Fibroblast of lung (primary cell): ENCODE measurements at regions not wholly inside any gene's neighbourhood (a gene's known extent, or its start where the extent isn't known, plus 50 kb on each side); places are given as distances from the start of the nearest gene placed in this dataset.

Experiments
- DNase-seq, 2 donors: peaks; one replicate each; pipeline versions ENCODE4 v3.0.0 to v3.0.0-alpha.2; 2010; ENCODE audit warnings: low read depth in 2 of 2
- H2AFZ ChIP-seq: 2 replicates; pipeline ENCODE4 v1.5.1; 2012; ENCODE audit warnings: low read length, control low read depth, inconsistent platforms
- H3K27ac ChIP-seq: 2 replicates; pipeline ENCODE4 v1.5.1; 2011; ENCODE audit warnings: low read length, control low read depth; ENCODE audit not compliant: insufficient read depth
- H3K27me3 ChIP-seq: 2 replicates; pipeline ENCODE4 v1.5.1; 2011; ENCODE audit warnings: mild to moderate bottlenecking, low read length; ENCODE audit not compliant: control insufficient read depth, insufficient read depth
- H3K36me3 ChIP-seq: 2 replicates; pipeline ENCODE4 v1.5.1; 2011; ENCODE audit warnings: low read length; ENCODE audit not compliant: control insufficient read depth, insufficient read depth
- H3K4me1 ChIP-seq: 2 replicates; pipeline ENCODE4 v1.5.1; 2011; ENCODE audit warnings: low read length; ENCODE audit not compliant: control insufficient read depth, insufficient read depth; ENCODE audit errors: extremely low read depth
- H3K4me2 ChIP-seq: 2 replicates; pipeline ENCODE4 v1.5.1; 2011; ENCODE audit warnings: low read length, control low read depth; ENCODE audit not compliant: insufficient read depth; ENCODE audit errors: extremely low read depth
- H3K4me3 ChIP-seq, 4 experiments: fragments of 200-600 bp in 1 of 4; sonication (generic) in 1 of 4; replicated peaks in 1 of 4; 2 replicates each; pipeline ENCODE4 v1.5.1; 2011 to 2016; ENCODE audit warnings: low read length in 4 of 4, low read depth in 3 of 4, mild to moderate bottlenecking in 3 of 4, control low read depth in 2 of 4, inconsistent platforms in 1 of 4, mixed read lengths in 1 of 4; ENCODE audit not compliant: insufficient read depth in 1 of 4; ENCODE audit errors: control extremely low read depth in 1 of 4
- H3K79me2 ChIP-seq: 2 replicates; pipeline ENCODE4 v1.5.1; 2012; ENCODE audit warnings: mild to moderate bottlenecking, low read length, inconsistent platforms; ENCODE audit not compliant: control insufficient read depth, insufficient read depth
- H3K9ac ChIP-seq: 2 replicates; pipeline ENCODE4 v1.5.1; 2011; ENCODE audit warnings: mild to moderate bottlenecking, low read length, control low read depth; ENCODE audit not compliant: insufficient read depth
- H3K9me3 ChIP-seq: 2 replicates; pipeline ENCODE4 v1.5.1; 2012; ENCODE audit warnings: low read depth, low read length; ENCODE audit not compliant: control insufficient read depth, insufficient read depth
- H4K20me1 ChIP-seq: 2 replicates; pipeline ENCODE4 v1.5.1; 2011; ENCODE audit warnings: low read length; ENCODE audit not compliant: control insufficient read depth, insufficient read depth; ENCODE audit errors: extremely low read depth
- CTCF ChIP-seq, 2 donors: IDR thresholded peaks in 1 of 2; conservative IDR thresholded peaks in 1 of 2; 1 replicate in 1 of 2; 2 replicates in 1 of 2; pipeline ENCODE4 v1.5.1; 2011 to 2012; ENCODE audit warnings: low read length in 2 of 2, control low read depth in 1 of 2, inconsistent platforms in 1 of 2, low read depth in 1 of 2, mild to moderate bottlenecking in 1 of 2
- EZH2 ChIP-seq: IDR thresholded peaks from 2 replicates; pipeline ENCODE4 v1.5.1; 2012; ENCODE audit warnings: low read length, control low read depth, mild to moderate bottlenecking; ENCODE audit errors: missing control alignments

GRCh38 chr21:41064334-41064791, 103.6 kb upstream of the BACE2 start:
- Histone ChIP-seq H3K4me1 (no peaks in the 10 kb centered on the region), H2AFZ (no peak overlapping the region), H3K4me2 (no peak overlapping the region), H3K27me3 (no peaks in the 10 kb centered on the region), H3K27ac (no peak overlapping the region), H3K9me3 (no peaks in the 10 kb centered on the region), H3K36me3 (no peaks in the 10 kb centered on the region), H3K9ac (no peak overlapping the region), H3K4me3 (no peak overlapping the region), H4K20me1 (no peaks in the 10 kb centered on the region), H3K79me2 (no peaks in the 10 kb centered on the region)
- DNase-seq = no peak
- TF ChIP-seq CTCF (conservative IDR thresholded peaks at IDR 0.05 in 1 of 2, IDR thresholded peaks at IDR 0.05 in 1 of 2; ENCODE audit: low read depth in 1 of 2, low read length in 2 of 2) (no peak), EZH2 (no peak)

- no peak for DNase-seq
- no peaks in the 10 kb centered on the region for H3K79me2 ChIP-seq
- no peaks in the 10 kb centered on the region for H3K27me3 ChIP-seq
- H2AFZ ChIP-seq = no peak overlapping the region
- TF ChIP-seq CTCF (conservative IDR thresholded peaks at IDR 0.05 in 1 of 2, IDR thresholded peaks at IDR 0.05 in 1 of 2; ENCODE audit: low read depth in 1 of 2, low read length in 2 of 2) (no peak), EZH2 (no peak)
- no peak overlapping the region for H3K9ac ChIP-seq
- no peaks in the 10 kb centered on the region for H3K36me3 ChIP-seq
- H3K4me3 ChIP-seq = no peak overlapping the region
- no peaks in the 10 kb centered on the region for H3K4me1 ChIP-seq
- no peaks in the 10 kb centered on the region for H3K9me3 ChIP-seq
- H4K20me1 ChIP-seq = no peaks in the 10 kb centered on the region
- H3K4me2 ChIP-seq = no peak overlapping the region
- H3K27ac ChIP-seq = no peak overlapping the region
Measured at GRCh38 chr21:41064951-41065350, 103.0 kb upstream of the BACE2 start.

DNA sequence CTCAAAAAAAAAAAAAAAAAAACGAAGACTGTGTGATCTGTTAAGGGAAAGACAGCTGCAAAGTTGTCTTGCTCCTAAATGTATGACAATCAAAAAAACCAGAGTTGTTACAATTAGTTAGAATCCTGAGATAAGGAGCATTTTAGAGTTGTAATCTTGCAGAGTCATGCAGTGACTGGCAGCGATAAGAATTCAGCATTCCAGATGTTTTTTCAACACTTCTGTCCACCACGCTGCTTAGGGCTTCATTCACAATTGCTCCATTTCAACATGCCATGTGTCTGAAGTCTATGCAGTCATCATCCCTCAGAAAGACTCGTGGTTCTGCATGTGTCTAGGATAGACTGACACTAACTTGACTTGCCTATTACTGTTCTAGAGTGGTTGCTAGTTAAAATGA, 102.4 kb upstream of the BACE2 start:
- Histone ChIP-seq H4K20me1 (no peaks in the 10 kb centered on the region), H3K27ac (no peak overlapping the region), H3K9ac (no peak overlapping the region), H2AFZ (no peak overlapping the region), H3K79me2 (no peaks in the 10 kb centered on the region), H3K36me3 (no peaks in the 10 kb centered on the region), H3K9me3 (no peaks in the 10 kb centered on the region), H3K27me3 (no peaks in the 10 kb centered on the region), H3K4me3 (no peak overlapping the region), H3K4me2 (no peak overlapping the region), H3K4me1 (no peaks in the 10 kb centered on the region)
- TF ChIP-seq CTCF (conservative IDR thresholded peaks at IDR 0.05 in 1 of 2, IDR thresholded peaks at IDR 0.05 in 1 of 2; ENCODE audit: low read depth in 1 of 2, low read length in 2 of 2) (no peak), EZH2 (no peak)
- peak in 1 of 2 donors; percentile 30 for DNase-seq
